ENCODE measurements at regions not wholly inside any gene's neighbourhood (a gene's known extent, or its start where the extent isn't known, plus 50 kb on each side); places are given as distances from the start of the nearest gene placed in this dataset.

- no peak for TF ChIP-seq CTCF (IDR thresholded peaks at IDR 0.05; ENCODE audit: low read depth, low read length)
- TF ChIP-seq EZH2phosphoT487 (IDR thresholded peaks at IDR 0.05; ENCODE audit: low read depth), result no peak
Measured at GRCh38 chr3:69563981-69564380, 175.3 kb upstream of the MITF start.

Data from OCI-LY3 (cell line).